ENCODE measurements at regions not wholly inside any gene's neighbourhood (a gene's known extent, or its start where the extent isn't known, plus 50 kb on each side); places are given as distances from the start of the nearest gene placed in this dataset.
"Not testable (repeated sequence)": the region's sequence is repeated elsewhere in the genome, so short reads cannot be mapped to it uniquely, and the experiment has no call there.

DNA sequence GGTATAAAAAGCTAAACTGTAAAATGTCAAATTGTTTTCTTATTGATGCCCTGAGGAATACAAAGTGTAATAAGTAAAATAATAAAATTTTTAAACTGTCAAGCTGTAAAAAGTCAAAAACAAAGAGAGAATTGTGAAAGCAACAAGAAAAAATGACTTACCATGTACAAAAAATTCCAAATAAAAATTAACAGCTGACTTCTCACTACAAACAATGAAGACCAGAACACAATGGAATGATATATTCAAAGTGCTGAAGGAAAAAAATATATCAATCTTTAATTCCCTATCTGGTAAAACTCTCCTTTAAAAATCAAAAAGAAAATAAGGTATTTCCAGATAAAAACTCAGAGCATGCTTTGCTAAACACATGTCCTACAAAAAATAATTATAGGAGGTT, 883.5 kb downstream of the IGSF11 start:
- Mint-ChIP-seq H3K9me3 (ENCODE audit: unreplicated experiment) (peaks cover 4% of the 10 kb centered on the region), H3K36me3 (ENCODE audit: low read depth, unreplicated experiment) (no peaks in the 10 kb centered on the region), H3K4me3 (ENCODE audit: unreplicated experiment) (no peak overlapping the region), H3K27me3 (ENCODE audit: unreplicated experiment) (no peaks in the 10 kb centered on the region), H3K27ac (ENCODE audit: unreplicated experiment) (no peak overlapping the region), H3K4me1 (ENCODE audit: unreplicated experiment) (no peaks in the 10 kb centered on the region)
- no peak for DNase-seq (ENCODE audit: low spot score)
- TF ChIP-seq CTCF (IDR thresholded peaks at IDR 0.05; ENCODE audit: unreplicated experiment), result no peak

DNA sequence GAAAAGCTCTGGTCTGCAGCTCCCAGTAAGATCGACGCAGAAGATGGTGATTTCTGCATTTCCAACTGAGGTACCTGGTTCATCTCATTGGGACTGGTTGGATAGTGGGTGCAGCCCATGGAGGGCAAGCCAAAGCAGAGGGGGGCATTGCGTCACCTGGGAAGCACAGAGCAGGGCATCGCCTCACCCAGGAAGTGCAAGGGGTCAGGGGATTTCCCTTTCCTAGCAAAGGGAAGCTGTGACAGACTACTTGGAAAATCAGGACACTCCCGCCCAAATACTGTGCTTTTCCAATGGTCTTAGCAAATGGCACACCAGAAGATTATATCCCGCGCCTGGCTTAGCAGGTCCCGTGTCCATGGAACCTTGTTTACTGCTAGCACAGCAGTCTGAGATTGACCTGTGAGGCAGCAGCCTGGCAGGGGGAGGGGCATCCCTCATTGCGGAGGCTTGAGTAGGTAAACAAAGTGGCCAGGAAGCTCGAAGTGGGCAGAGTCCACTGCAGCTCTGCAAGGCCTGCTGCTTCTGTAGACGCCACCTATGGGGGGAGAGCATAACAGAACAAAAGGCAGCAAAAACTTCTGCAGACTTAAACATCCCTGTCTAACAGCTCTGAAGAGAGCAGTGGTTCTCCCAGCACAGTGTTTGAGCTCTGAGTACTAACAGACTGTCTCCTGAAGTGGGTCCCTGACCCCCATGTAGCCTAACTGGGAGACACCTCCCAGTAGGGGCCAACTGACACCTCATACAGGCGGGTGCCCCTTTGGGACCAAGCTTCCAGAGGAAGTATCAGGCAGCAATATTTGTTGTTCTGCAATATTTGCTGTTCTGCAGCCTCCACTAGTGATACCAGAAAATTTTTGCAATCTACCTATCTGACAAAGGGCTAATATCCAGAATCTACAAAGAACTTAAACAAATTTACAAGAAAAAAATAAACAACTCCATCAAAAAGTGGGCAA, 871.7 kb downstream of the IGSF11 start:
- not testable (repeated sequence) for H3K9me3 Mint-ChIP-seq (ENCODE audit: unreplicated experiment); H3K36me3 Mint-ChIP-seq (ENCODE audit: low read depth, unreplicated experiment); H3K4me3 Mint-ChIP-seq (ENCODE audit: unreplicated experiment); H3K27me3 Mint-ChIP-seq (ENCODE audit: unreplicated experiment); H3K27ac Mint-ChIP-seq (ENCODE audit: unreplicated experiment); DNase-seq (ENCODE audit: low spot score); H3K4me1 Mint-ChIP-seq (ENCODE audit: unreplicated experiment)

- Mint-ChIP-seq H3K27ac (ENCODE audit: unreplicated experiment) (no peak overlapping the region), H3K4me1 (ENCODE audit: unreplicated experiment) (no peaks in the 10 kb centered on the region), H3K27me3 (ENCODE audit: unreplicated experiment) (peaks cover 2% of the 10 kb centered on the region), H3K4me3 (ENCODE audit: unreplicated experiment) (no peak overlapping the region), H3K9me3 (ENCODE audit: unreplicated experiment) (no peaks in the 10 kb centered on the region), H3K36me3 (ENCODE audit: low read depth, unreplicated experiment) (no peaks in the 10 kb centered on the region)
- no peak for TF ChIP-seq CTCF (IDR thresholded peaks at IDR 0.05; ENCODE audit: unreplicated experiment)
- DNase-seq (ENCODE audit: low spot score), result no peak
Observed at GRCh38 chr3:118165413-118165812, 869.2 kb downstream of the IGSF11 start.

DNA sequence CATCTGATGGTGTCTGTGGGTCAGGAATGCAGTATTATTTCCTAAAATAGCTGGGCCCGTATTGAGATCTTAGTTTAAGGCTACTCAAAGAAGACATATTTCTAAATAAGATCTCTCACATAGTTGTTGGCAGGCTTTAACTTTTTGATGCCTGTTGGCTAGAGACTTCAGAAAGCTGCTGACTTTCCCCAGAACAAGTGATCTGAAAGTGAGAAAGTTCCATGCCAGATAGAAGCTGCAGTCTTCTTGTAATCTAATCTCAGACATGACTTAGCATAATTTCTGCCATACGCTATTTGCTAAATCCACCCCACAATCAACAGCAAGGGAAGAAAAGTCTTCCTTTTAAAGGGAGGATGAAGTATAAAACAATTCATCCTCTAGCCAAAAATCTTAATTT, 867.1 kb downstream of the IGSF11 start:
- Mint-ChIP-seq H3K27me3 (ENCODE audit: unreplicated experiment) (peaks cover under 1% of the 10 kb centered on the region), H3K9me3 (ENCODE audit: unreplicated experiment) (no peaks in the 10 kb centered on the region), H3K27ac (ENCODE audit: unreplicated experiment) (no peak overlapping the region), H3K4me3 (ENCODE audit: unreplicated experiment) (no peak overlapping the region), H3K36me3 (ENCODE audit: low read depth, unreplicated experiment) (no peaks in the 10 kb centered on the region), H3K4me1 (ENCODE audit: unreplicated experiment) (no peaks in the 10 kb centered on the region)
- no peak for DNase-seq (ENCODE audit: low spot score)
- TF ChIP-seq CTCF (IDR thresholded peaks at IDR 0.05; ENCODE audit: unreplicated experiment), result no peak

DNA sequence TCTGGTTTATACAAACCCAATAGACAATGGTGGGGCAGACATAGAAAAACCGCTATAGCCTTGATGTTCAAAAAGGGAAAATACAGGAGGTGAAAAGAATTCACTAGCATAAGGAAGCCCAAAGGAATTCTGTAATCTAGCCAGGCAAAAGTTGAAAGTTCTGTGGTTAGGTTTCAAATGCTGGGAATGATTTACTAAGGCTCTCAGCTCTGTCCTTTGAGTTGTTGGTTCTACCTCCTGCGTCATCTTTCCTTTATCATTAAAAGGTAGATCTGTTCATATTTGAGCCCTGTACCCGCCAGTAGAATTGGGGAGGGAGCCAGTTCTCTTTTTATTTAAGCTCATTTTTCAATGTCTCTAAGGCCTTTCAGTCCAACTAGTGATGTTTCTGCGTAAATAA, 866.5 kb downstream of the IGSF11 start:
- no peaks in the 10 kb centered on the region for H3K36me3 Mint-ChIP-seq (ENCODE audit: low read depth, unreplicated experiment)
- H3K4me3 Mint-ChIP-seq (ENCODE audit: unreplicated experiment), result no peak overlapping the region
- no peaks in the 10 kb centered on the region for H3K4me1 Mint-ChIP-seq (ENCODE audit: unreplicated experiment)
- H3K9me3 Mint-ChIP-seq (ENCODE audit: unreplicated experiment), result no peaks in the 10 kb centered on the region
- no peak for DNase-seq (ENCODE audit: low spot score)
- no peak overlapping the region for H3K27ac Mint-ChIP-seq (ENCODE audit: unreplicated experiment)
- H3K27me3 Mint-ChIP-seq (ENCODE audit: unreplicated experiment), result no peaks in the 10 kb centered on the region
- TF ChIP-seq CTCF (IDR thresholded peaks at IDR 0.05; ENCODE audit: unreplicated experiment), result no peak
